DND-41 (cell line): ENCODE measurements at regions not wholly inside any gene's neighbourhood (a gene's known extent, or its start where the extent isn't known, plus 50 kb on each side); places are given as distances from the start of the nearest gene placed in this dataset.

Experiments used
- ATAC-seq: fragments of 200-7000 bp; cut with Tn5 transposase; 3 replicates; pipeline ENCODE4 v1.9.1; 2021; ENCODE audit warnings: low read depth; ENCODE audit not compliant: insufficient read depth
- DNase-seq: peaks from one replicate; pipeline ENCODE4 v3.0.0-alpha.2; 2020
- H2AFZ ChIP-seq: 2 replicates; pipeline ENCODE4 v1.6.0; 2012; ENCODE audit warnings: low read depth, low read length
- H3K27ac ChIP-seq: 2 replicates; pipeline ENCODE4 v1.5.1; 2012; ENCODE audit warnings: low read length, inconsistent platforms
- H3K27me3 ChIP-seq: fragments of 200-600 bp; sonication (generic); 2 replicates; pipeline ENCODE4 v1.6.0; 2012; ENCODE audit warnings: low read length, mild to moderate bottlenecking, inconsistent platforms; ENCODE audit not compliant: insufficient read depth, poor library complexity
- H3K36me3 ChIP-seq: 2 replicates; pipeline ENCODE4 v1.5.1; 2012; ENCODE audit warnings: low read length, inconsistent platforms; ENCODE audit not compliant: insufficient read depth
- H3K4me1 ChIP-seq: 2 replicates; pipeline ENCODE4 v1.5.1; 2012; ENCODE audit warnings: mild to moderate bottlenecking, low read length; ENCODE audit not compliant: insufficient read depth
- H3K4me2 ChIP-seq: 2 replicates; pipeline ENCODE4 v1.6.0; 2012; ENCODE audit warnings: mild to moderate bottlenecking, moderate library complexity, low read length, inconsistent platforms; ENCODE audit not compliant: insufficient read depth
- H3K4me3 ChIP-seq, 2 experiments: fragments of 200-600 bp in 1 of 2; shearing (Covaris generic) in 1 of 2; 2 replicates each; pipeline ENCODE4 v1.5.1; 2012 to 2016; ENCODE audit warnings: inconsistent platforms in 2 of 2, low read length in 2 of 2, mild to moderate bottlenecking in 2 of 2, low read depth in 1 of 2, moderate library complexity in 1 of 2
- H3K79me2 ChIP-seq: 2 replicates; pipeline ENCODE4 v1.6.0; 2012; ENCODE audit warnings: low read length, inconsistent platforms; ENCODE audit not compliant: insufficient read depth
- H3K9ac ChIP-seq: 2 replicates; pipeline ENCODE4 v1.6.0; 2012; ENCODE audit warnings: low read depth, mild to moderate bottlenecking, inconsistent platforms, low read length, moderate library complexity
- H3K9me3 ChIP-seq: 2 replicates; pipeline ENCODE4 v1.5.1; 2012; ENCODE audit warnings: low read length, moderate library complexity, mild to moderate bottlenecking, inconsistent platforms; ENCODE audit not compliant: insufficient read depth, severe bottlenecking
- H4K20me1 ChIP-seq: 2 replicates; pipeline ENCODE4 v1.6.0; 2012; ENCODE audit warnings: low read length; ENCODE audit not compliant: insufficient read depth
- EZH2 ChIP-seq: IDR thresholded peaks from 3 replicates; pipeline ENCODE4 v1.6.1; 2012; ENCODE audit warnings: borderline replicate concordance, low read depth, mild to moderate bottlenecking, moderate library complexity, low read length, inconsistent platforms; ENCODE audit not compliant: severe bottlenecking
- TF ChIP-seq, protein P1 (sequence below): IDR thresholded peaks from 2 replicates; pipeline ENCODE4 v1.5.1; 2012; ENCODE audit warnings: borderline replicate concordance, low read length, moderate library complexity, mild to moderate bottlenecking; ENCODE audit not compliant: poor library complexity, severe bottlenecking; ENCODE audit errors: extremely low read depth

DNA sequence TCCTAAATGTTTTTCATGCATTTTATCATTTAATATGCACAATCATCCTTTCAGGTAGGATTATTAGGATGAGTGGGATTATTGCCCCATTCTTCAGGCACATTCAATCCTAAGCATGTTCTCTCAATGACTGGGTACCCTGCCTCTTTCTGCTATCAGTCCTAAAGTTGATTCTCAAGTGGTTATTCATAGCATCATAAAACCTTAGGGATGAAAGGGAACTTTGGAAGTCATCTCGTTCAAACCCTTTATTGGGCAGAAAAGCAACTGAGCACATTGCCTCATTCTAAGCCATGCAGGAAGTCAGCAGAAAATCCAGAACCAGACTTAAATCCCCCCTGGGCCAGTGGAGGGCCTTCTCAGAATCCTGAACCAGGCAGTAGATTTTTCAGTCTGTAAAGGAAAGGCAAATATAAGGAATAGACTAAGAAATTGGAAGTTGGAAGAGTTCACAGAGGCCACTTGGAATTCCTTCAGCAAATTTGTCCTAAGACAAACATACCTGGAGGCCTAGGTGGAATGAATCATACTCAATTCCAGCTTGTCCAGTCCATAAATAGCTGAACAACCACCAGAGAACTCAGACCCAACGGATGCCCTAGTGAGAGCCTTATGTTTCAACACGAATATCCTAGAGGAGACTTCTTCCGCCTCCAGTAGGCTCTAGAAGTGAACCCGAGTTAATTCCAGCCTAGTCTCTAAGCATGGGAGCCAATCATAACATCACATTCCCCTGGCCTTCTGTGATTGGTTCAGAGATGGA, 62.7 kb downstream of the IRX6 start:
- no peaks in the 10 kb centered on the region for H3K79me2 ChIP-seq
- no peaks in the 10 kb centered on the region for H3K4me1 ChIP-seq
- H3K27ac ChIP-seq = no peak overlapping the region
- H3K4me2 ChIP-seq = no peak overlapping the region
- no peaks in the 10 kb centered on the region for H3K9me3 ChIP-seq
- no peak overlapping the region for H2AFZ ChIP-seq
- no peaks in the 10 kb centered on the region for H3K36me3 ChIP-seq
- ATAC-seq = no peak
- no peaks in the 10 kb centered on the region for H4K20me1 ChIP-seq
- no peak overlapping the region for H3K4me3 ChIP-seq
- TF ChIP-seq EZH2 = no peak
- TF ChIP-seq, protein P1, sequence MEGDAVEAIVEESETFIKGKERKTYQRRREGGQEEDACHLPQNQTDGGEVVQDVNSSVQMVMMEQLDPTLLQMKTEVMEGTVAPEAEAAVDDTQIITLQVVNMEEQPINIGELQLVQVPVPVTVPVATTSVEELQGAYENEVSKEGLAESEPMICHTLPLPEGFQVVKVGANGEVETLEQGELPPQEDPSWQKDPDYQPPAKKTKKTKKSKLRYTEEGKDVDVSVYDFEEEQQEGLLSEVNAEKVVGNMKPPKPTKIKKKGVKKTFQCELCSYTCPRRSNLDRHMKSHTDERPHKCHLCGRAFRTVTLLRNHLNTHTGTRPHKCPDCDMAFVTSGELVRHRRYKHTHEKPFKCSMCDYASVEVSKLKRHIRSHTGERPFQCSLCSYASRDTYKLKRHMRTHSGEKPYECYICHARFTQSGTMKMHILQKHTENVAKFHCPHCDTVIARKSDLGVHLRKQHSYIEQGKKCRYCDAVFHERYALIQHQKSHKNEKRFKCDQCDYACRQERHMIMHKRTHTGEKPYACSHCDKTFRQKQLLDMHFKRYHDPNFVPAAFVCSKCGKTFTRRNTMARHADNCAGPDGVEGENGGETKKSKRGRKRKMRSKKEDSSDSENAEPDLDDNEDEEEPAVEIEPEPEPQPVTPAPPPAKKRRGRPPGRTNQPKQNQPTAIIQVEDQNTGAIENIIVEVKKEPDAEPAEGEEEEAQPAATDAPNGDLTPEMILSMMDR = no peak
- H3K9ac ChIP-seq = no peak overlapping the region
- DNase-seq = no peak
- peaks cover 10% of the 10 kb centered on the region for H3K27me3 ChIP-seq

DNA sequence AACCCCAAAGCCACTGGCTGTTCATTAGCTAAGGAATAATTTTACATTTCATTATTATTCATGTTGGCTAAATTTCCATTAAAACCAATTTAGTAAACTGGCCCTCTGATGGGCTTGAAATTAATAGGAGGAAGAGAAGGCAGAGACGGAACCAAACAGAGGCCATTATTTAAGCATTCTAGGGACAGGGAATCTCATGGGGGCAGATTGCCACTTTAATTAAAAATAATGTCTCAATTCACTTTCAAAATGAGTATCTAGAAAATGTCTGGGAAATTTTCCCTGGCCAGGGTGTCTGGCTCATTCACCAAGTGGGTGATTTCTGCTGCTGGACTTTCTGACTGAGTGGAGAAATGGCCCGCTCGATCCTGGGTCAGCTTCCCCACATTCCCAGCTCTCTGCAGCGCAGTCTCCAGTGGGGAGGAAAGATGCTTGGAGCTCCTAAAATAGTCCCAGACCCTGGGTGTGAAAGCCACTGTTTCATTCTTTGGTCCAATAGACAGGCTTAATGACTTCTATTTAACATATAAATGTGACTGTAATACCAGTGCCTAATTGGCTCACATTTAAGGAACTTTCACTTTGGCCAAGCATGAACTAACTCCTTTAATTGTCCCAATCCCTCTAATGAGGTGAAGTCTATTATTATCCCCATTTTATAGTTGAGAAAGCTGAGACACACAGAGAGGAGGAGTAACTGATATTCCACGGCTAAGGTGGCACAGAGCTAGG, 64.3 kb downstream of the IRX6 start:
- Histone ChIP-seq H3K4me1 (no peaks in the 10 kb centered on the region), H3K4me3 (no peak overlapping the region), H3K27me3 (peaks cover 16% of the 10 kb centered on the region), H3K4me2 (no peak overlapping the region), H3K9me3 (no peaks in the 10 kb centered on the region), H4K20me1 (no peaks in the 10 kb centered on the region), H2AFZ (no peak overlapping the region), H3K27ac (no peak overlapping the region), H3K36me3 (no peaks in the 10 kb centered on the region), H3K9ac (no peak overlapping the region), H3K79me2 (no peaks in the 10 kb centered on the region)
- no peak for ATAC-seq
- no peak for DNase-seq
- TF ChIP-seq, protein P1 = no peak
- TF ChIP-seq EZH2 = no peak

GRCh38 chr16:55389426-55390073, 65.5 kb downstream of the IRX6 start:
- H3K4me2 ChIP-seq = no peak overlapping the region

More at GRCh38 chr16:55389426-55390073, 65.5 kb downstream of the IRX6 start:
- Histone ChIP-seq H2AFZ (no peak overlapping the region), H3K4me1 (no peaks in the 10 kb centered on the region), H3K9ac (no peak overlapping the region), H3K36me3 (no peaks in the 10 kb centered on the region), H3K4me3 (no peak overlapping the region), H3K9me3 (no peaks in the 10 kb centered on the region), H4K20me1 (no peaks in the 10 kb centered on the region), H3K27ac (no peak overlapping the region), H3K27me3 (peaks cover 16% of the 10 kb centered on the region), H3K79me2 (no peaks in the 10 kb centered on the region)
- TF ChIP-seq EZH2 = no peak
- TF ChIP-seq, protein P1 = no peak
- no peak for ATAC-seq
- DNase-seq = no peak
